Ovary (tissue), 7 donors: ENCODE measurements at regions not wholly inside any gene's neighbourhood (a gene's known extent, or its start where the extent isn't known, plus 50 kb on each side); places are given as distances from the start of the nearest gene placed in this dataset.

Experiments used
- DNase-seq, 5 donors: peaks; one replicate each; pipeline ENCODE4 v3.0.0-alpha.2; 2019 to 2020
- H3K27ac ChIP-seq, 2 donors: fragments of 200-600 bp; one replicate each; pipeline versions ENCODE4 v1.5.1 to v1.8.0; 2019 to 2022
- H3K27me3 ChIP-seq: fragments of 200-600 bp; one replicate; pipeline ENCODE4 v1.8.0; 2022
- H3K36me3 ChIP-seq: fragments of 200-600 bp; sonication (generic); one replicate; pipeline ENCODE4 v1.5.1; 2019
- H3K4me1 ChIP-seq: one replicate; pipeline ENCODE4 v1.8.1; 2013; ENCODE audit warnings: mild to moderate bottlenecking, moderate library complexity; ENCODE audit not compliant: insufficient read depth
- H3K4me3 ChIP-seq: fragments of 200-600 bp; sonication (generic); one replicate; pipeline ENCODE4 v1.5.1; 2017
- H3K9me3 ChIP-seq, 2 donors: fragments of 200-600 bp in 1 of 2; sonication (generic) in 1 of 2; one replicate each; pipeline versions ENCODE4 v1.5.1 to v1.8.1; 2013 to 2019; ENCODE audit warnings: mild to moderate bottlenecking in 1 of 2, moderate library complexity in 1 of 2
- CTCF ChIP-seq, 3 donors: fragments of 450-650 bp in 2 of 3; fragments of 200-600 bp in 1 of 3; IDR thresholded peaks; one replicate each; pipeline versions ENCODE4 v1.5.1 to v1.8.0; 2016 to 2022; ENCODE audit warnings: antibody characterized with exemption in 3 of 3, mild to moderate bottlenecking in 1 of 3
- EP300 ChIP-seq: sonication (generic); formaldehyde crosslinking; IDR thresholded peaks from one replicate; pipeline ENCODE4 v1.6.1; 2017; ENCODE audit warnings: antibody characterized with exemption
- POLR2A ChIP-seq: fragments of 450-650 bp; IDR thresholded peaks from one replicate; pipeline ENCODE4 v1.6.1; 2017; ENCODE audit warnings: antibody characterized with exemption, mild to moderate bottlenecking, moderate library complexity
- WGBS, 3 donors: extraction: QIAGEN DNeasy Blood & Tissue Kit in 1 of 3; methylation state at CpG; one replicate each; pipeline versions ENCODE4 v1.1.5 to v1.1.7; 2013 to 2017; 5-methylcytosine and 5-hydroxymethylcytosine counted together
- intact Hi-C, 4 donors: fragments of 100-400 bp; cut with DNase I; formaldehyde crosslinking; loops; one replicate each; pipeline versions ENCODE4 v1.11.0 to v1.15.1; 2022 to 2023
- donor health status: DM: no; HTN: no; CAD: no; lungs with moderate emphysema.
- donor health status: DM: no; HTN: no; CAD: no.
- donor health status: Bipolar disorder and iron deficiency.
- donor health status: DM: no; HTN: no; CAD: no.
- donor health status: DM: yes; HTN: yes; CAD: no.

GRCh38 chr21:31484219-31484618 is 140.2 kb upstream of the TIAM1 start:
- intact Hi-C loops, result no loop called here
- H3K9me3 ChIP-seq, result peaks cover 0 to 4% of the 10 kb centered on the region in 2 donors
- no peaks in the 10 kb centered on the region for H3K4me1 ChIP-seq
- WGBS, 3 donors, result 88 to 97% (median 93%) methylated on average over 5 of the region's 5 CpGs
- H3K27me3 ChIP-seq, result no peaks in the 10 kb centered on the region
- no peak overlapping the region for H3K27ac ChIP-seq
- TF ChIP-seq EP300, result no peak
- no peak for TF ChIP-seq CTCF (IDR thresholded peaks at IDR 0.05)
- no peak overlapping the region for H3K4me3 ChIP-seq
- H3K36me3 ChIP-seq, result no peaks in the 10 kb centered on the region
- DNase-seq, result no peak

GRCh38 chr21:31483146-31483545 is 139.1 kb upstream of the TIAM1 start:
- H3K27ac ChIP-seq, result no peak overlapping the region
- 29 to 41% (median 38%) methylated on average over 4 of the region's 4 CpGs for WGBS, 3 donors
- no peaks in the 10 kb centered on the region for H3K27me3 ChIP-seq
- H3K36me3 ChIP-seq, result no peaks in the 10 kb centered on the region
- DNase-seq, result no peak
- no peak overlapping the region for H3K4me3 ChIP-seq
- TF ChIP-seq POLR2A (no peak), CTCF (IDR thresholded peaks at IDR 0.05) (no peak), EP300 (no peak)
- intact Hi-C loops, result no loop called here
- H3K9me3 ChIP-seq, result peaks cover 0 to 4% of the 10 kb centered on the region in 2 donors
- no peaks in the 10 kb centered on the region for H3K4me1 ChIP-seq

- 70 to 89% (median 84%) methylated on average over 5 of the region's 5 CpGs for WGBS, 3 donors
- TF ChIP-seq CTCF (IDR thresholded peaks at IDR 0.05), result no peak
- TF ChIP-seq POLR2A, result no peak
- no peak for TF ChIP-seq EP300
- H3K27ac ChIP-seq, result no peak overlapping the region
- H3K9me3 ChIP-seq, result peaks cover 0 to 4% of the 10 kb centered on the region in 2 donors
- no peaks in the 10 kb centered on the region for H3K27me3 ChIP-seq
- DNase-seq, result no peak
- H3K4me3 ChIP-seq, result no peak overlapping the region
- no peaks in the 10 kb centered on the region for H3K4me1 ChIP-seq
- H3K36me3 ChIP-seq, result no peaks in the 10 kb centered on the region
- intact Hi-C loops, result no loop called here
Observed at GRCh38 chr21:31482460-31482859, 138.4 kb upstream of the TIAM1 start.

GRCh38 chr21:31480228-31480627 is 136.2 kb upstream of the TIAM1 start:
- Histone ChIP-seq H3K36me3 (no peaks in the 10 kb centered on the region), H3K4me3 (no peak overlapping the region), H3K9me3 (peaks cover 0 to 4% of the 10 kb centered on the region in 2 donors), H3K27ac (no peak overlapping the region), H3K4me1 (no peaks in the 10 kb centered on the region), H3K27me3 (no peaks in the 10 kb centered on the region)
- DNase-seq, result no peak
- intact Hi-C loops, result no loop called here
- WGBS, 3 donors, result 76 to 95% (median 78%) methylated on average over 1 of the region's 1 CpG
- TF ChIP-seq EP300, result no peak
- no peak for TF ChIP-seq POLR2A
- TF ChIP-seq CTCF (IDR thresholded peaks at IDR 0.05), result no peak

GRCh38 chr21:31479714-31480113 is 135.7 kb upstream of the TIAM1 start:
- no peaks in the 10 kb centered on the region for H3K4me1 ChIP-seq
- no peaks in the 10 kb centered on the region for H3K36me3 ChIP-seq
- H3K4me3 ChIP-seq, result no peak overlapping the region
- H3K27ac ChIP-seq, result no peak overlapping the region
- intact Hi-C loops, result no loop called here
- no peaks in the 10 kb centered on the region for H3K27me3 ChIP-seq
- TF ChIP-seq POLR2A, result no peak
- TF ChIP-seq CTCF (IDR thresholded peaks at IDR 0.05), result no peak
- TF ChIP-seq EP300, result no peak
- DNase-seq, result no peak
- H3K9me3 ChIP-seq, result peaks cover 0 to 4% of the 10 kb centered on the region in 2 donors
- 74 to 76% (median 76%) methylated on average over 6 of the region's 6 CpGs for WGBS, 3 donors
